NOMO-1 treated with dmso at 0.1 percent for 144 hours (cell line): ENCODE measurements at regions not wholly inside any gene's neighbourhood (a gene's known extent, or its start where the extent isn't known, plus 50 kb on each side); places are given as distances from the start of the nearest gene placed in this dataset.

Experiments
- DNase-seq: peaks from one replicate; lab custom pipeline; 2025; ENCODE audit not compliant: unreplicated experiment; lab: John Stamatoyannopoulos, UW

DNA sequence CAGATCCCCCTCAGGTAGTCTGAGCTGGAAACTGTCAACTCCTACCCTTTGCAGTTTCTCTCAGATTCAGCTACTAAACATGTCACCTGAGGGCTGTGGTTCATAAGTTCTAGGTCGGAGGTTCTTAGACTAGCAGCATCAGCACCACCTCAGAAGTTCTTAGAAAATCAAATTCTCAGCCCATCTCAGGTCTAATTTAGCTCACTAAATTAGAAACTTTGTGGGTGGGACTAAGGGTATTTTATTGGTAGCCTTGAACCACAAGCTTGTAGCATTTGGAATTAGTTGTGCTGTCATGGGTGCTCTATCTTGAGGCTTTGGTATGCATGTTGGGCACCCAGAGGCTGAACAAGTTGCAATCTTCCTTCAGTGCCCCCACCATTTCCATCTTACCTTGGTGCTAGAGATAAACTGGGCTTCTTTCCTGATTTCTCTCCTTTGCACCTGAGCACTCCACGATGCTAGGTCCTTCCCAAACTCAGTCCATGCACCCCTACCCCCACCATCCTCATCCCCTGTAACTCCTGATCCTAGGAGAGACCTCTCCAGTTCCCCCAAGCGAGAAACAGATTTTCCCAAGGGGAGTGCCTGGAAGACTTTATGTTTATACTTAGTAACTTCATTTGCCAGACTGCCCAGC, 54.2 kb downstream of the S1PR1 start:
- no peak for DNase-seq

GRCh38 chr1:101291562-101292380, 55.0 kb downstream of the S1PR1 start:
- peak; percentile 86 for DNase-seq

- no peak for DNase-seq
Observed at GRCh38 chr1:101293461-101294051, 56.7 kb downstream of the S1PR1 start.

- DNase-seq, result no peak
Observed at GRCh38 chr1:101295209-101295608, 58.4 kb downstream of the S1PR1 start.

DNA sequence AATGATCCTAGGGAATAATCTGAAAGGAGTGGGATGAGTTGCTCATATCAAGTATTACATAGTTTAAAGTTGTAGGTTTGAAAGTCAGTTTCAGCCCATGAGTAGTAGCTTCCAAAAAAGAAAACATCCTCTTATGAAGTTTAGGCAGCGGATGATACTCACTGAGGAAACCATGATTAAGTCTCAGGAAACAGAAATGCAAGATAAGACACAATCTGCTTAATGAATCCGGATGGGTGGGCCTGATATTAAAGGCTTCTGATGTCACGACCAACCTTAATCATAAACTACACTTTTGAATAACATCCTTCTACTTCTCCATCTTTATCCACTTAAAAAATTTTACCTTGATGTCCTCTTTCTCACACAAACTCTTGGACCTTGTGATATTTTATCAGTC, 61.8 kb downstream of the S1PR1 start:
- no peak for DNase-seq

DNA sequence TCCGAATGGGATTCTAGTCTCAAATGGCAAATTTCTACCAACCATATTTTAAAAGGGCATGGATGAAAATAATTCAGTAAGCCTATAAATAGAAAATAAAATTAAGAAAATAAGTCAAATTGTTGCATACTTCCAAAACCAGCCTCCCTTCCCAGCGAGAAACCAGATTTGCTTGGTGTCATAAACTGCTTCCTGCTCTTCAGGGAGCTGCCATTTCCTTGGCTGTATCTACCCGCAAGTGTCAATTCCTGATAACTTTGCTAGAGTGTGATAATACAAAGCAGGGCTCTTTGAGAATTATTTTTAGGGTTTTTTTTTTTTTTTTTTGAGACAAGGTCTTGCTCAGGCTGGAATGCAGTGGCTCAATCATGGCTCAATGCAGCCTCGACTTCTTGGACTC, 62.3 kb downstream of the S1PR1 start:
- no peak for DNase-seq

GRCh38 chr1:101299710-101300109, 62.9 kb downstream of the S1PR1 start:
- DNase-seq, result no peak

DNA sequence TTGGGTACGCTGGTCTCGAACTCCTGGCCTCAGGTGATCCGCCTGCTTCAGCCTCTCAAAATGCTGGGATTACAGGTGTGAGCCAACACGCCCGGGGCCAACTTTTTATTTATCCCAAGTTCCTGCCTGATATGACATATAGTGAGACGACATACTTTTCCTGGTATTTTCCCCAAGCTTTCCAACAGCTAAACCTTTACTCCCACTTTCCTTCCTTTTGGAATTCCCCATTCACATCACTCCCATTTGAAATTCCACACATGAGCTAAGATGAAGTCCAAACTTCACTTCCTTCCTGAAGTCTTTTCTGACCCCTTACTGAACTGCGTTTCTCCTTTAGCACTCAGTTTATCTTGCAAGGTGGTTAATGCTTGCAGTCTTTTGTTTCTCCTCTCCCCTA, 64.1 kb downstream of the S1PR1 start:
- no peak for DNase-seq

- DNase-seq, result no peak
Observed at GRCh38 chr1:101301446-101302057, 64.7 kb downstream of the S1PR1 start.

- DNase-seq, result no peak
Observed at GRCh38 chr1:101302831-101303511, 66.2 kb downstream of the S1PR1 start.

DNA sequence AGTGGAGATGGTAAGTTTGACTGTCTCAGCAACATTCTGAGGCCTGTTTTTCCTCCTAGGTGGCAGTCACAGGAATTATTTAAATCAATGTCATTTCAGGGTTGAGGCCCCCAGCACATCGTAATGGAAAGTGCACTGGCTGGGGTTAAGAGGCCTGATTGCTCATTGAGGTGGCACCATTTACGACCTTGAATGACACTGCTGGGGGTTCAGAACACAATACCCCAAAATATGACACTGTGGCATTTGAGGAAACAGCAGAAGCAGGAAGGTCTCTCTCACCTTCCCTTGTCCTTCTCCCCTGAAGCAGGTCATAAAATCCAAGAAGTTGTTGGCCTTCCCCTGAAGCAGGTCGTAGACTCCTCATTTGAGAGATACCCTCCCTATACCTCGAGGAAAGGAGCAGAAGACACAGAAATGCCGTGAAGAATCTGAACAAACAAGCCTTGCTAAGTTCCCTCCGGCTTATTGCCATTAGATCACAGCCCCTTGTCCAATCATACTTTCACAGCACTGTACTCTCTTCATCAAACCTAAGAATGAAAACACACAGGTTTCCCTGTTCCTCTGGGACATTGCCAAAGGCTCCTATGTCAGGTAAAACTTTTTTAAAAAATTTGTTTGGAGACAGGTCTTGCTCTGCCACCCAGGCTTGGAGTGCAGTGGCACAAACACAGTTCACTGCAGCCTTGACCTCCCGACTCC, 71.3 kb downstream of the S1PR1 start:
- DNase-seq, result no peak

- no peak for DNase-seq
Observed at GRCh38 chr1:101308935-101309333, 72.1 kb downstream of the S1PR1 start.

- peak; percentile 56 for DNase-seq
Observed at GRCh38 chr1:101309334-101310311, 72.8 kb downstream of the S1PR1 start.

DNA sequence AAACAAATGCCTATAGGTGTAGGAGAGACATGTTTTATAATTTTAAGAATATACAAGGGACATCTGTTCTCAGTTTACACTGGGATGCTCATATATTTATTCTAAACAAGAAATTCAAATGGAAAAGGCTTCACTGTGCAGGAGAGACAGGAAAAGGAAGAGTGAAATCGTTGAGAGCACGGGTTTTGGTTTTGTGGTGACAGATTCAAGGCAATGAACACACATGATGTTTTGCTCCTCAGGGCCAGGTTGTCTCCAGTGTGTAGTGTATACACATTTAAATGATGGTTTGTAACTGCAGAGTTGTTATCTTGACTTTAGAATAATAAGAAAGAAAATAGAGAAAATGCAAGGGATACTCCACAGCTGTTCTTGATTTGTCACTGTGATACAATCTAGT, 73.7 kb downstream of the S1PR1 start:
- no peak for DNase-seq

DNA sequence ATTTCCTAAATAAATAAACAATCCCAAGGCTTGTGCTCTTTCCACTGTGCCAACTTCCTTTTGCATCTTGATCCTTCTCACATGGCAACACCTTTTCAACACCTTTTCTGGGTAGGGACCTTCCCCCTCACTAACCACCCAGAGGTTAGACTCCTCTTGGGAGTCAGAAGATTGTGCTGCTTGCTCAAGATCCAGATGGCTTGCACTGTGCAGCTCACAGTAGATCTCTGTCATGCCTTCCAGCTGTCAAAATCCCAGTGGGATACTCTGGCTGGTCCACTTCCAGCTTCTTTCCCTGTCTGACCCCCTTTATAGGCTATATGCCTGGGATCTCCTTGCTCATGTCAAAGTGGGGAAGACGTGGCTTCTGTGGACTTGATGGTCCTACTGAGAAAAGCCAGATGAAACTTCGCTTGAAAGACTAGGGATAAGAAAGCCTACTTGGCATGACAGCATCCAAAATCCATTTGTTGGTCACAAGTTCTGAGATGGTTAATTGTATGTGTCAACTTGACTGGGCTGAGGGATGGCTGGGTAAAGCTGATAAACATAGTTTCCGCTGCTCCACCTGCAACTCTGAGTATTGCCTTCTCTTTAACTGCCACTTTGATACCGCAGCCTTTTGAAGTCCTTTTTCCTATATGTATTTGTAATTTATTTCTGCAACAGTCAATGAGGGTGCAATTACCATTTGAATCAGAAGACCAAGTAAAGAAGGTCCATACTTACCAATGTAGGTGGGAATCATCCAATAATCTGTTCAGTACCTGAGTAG, 74.5 kb downstream of the S1PR1 start:
- DNase-seq, result no peak

DNA sequence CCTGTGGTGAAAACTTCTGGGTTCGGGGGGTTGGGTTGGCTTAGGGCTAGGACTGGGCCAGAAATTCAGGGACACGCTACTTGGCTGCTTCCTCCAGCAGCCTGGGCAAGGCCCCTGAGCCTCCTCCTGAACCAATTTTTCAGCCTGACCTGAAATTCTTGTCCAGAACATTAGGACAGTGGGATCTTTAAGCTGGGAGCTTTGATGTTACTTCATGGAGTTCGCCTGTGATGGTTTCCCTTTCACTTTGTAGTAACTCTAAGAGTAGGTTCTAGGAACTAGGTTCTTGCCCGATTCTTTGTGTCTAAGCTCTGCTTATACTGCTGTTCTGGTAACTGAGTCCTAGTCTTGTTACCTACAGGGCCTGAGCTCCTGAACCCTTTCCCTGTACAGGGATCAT, 75.3 kb downstream of the S1PR1 start:
- DNase-seq, result no peak

- no peak for DNase-seq
Observed at GRCh38 chr1:101313356-101313755, 76.5 kb downstream of the S1PR1 start.

DNA sequence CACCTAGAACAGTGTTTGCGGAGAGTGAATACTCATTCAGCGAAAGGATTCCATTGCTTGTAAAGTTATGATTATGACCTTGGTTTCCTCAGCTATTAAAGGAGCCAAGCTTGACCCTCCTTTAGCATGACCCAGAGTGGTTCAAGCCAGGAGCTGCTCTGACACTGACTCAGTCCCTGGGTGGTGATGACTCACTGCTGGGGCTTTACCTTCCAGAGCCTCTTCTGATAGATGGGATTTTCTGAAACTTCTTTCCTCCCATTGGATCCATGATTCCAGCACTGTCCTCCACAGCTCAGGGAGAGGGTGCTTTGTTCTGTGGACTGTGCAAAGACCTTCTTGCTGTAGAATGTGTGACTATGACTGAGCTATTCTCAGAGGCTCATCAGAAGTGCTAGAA, 77.4 kb downstream of the S1PR1 start:
- DNase-seq, result no peak

- no peak for DNase-seq
Observed at GRCh38 chr1:101316256-101316655, 79.4 kb downstream of the S1PR1 start.
